ENCODE measurements at regions not wholly inside any gene's neighbourhood (a gene's known extent, or its start where the extent isn't known, plus 50 kb on each side); places are given as distances from the start of the nearest gene placed in this dataset.

- no peak for TF ChIP-seq CTCF (IDR thresholded peaks at IDR 0.05; ENCODE audit: low read depth, low read length, missing control alignments)
- Histone ChIP-seq H3K36me3 (replicated peaks) (no peaks in the 10 kb centered on the region), H3K27ac (no peak overlapping the region), H3K27me3 (replicated peaks) (no peaks in the 10 kb centered on the region), H3K4me3 (ENCODE audit: low read depth, low read length) (no peak overlapping the region)
- in situ Hi-C loops (cut with HindIII; ENCODE audit: low pct_ligation_motif_present, low sequenced_read_pairs) = no loop called here
- DNase-seq = no peak
These were observed 114.3 kb downstream of the TRIB2 start for GRCh38 chr2:12831016-12831415.

GRCh38 chr2:12834239-12834638 is 117.5 kb downstream of the TRIB2 start:
- no peak overlapping the region for H3K4me3 ChIP-seq (ENCODE audit: low read depth, low read length)
- no peak for DNase-seq
- H3K27ac ChIP-seq = no peak overlapping the region
- H3K27me3 ChIP-seq (replicated peaks) = no peaks in the 10 kb centered on the region
- no peak for TF ChIP-seq CTCF (IDR thresholded peaks at IDR 0.05; ENCODE audit: low read depth, low read length, missing control alignments)
- no peaks in the 10 kb centered on the region for H3K36me3 ChIP-seq (replicated peaks)
- in situ Hi-C loops (cut with HindIII; ENCODE audit: low pct_ligation_motif_present, low sequenced_read_pairs) = no loop called here

- Histone ChIP-seq H3K27me3 (replicated peaks) (no peaks in the 10 kb centered on the region), H3K36me3 (replicated peaks) (no peaks in the 10 kb centered on the region), H3K27ac (no peak overlapping the region), H3K4me3 (ENCODE audit: low read depth, low read length) (no peak overlapping the region)
- DNase-seq = no peak
- in situ Hi-C loops (cut with HindIII; ENCODE audit: low pct_ligation_motif_present, low sequenced_read_pairs) = no loop called here
- no peak for TF ChIP-seq CTCF (IDR thresholded peaks at IDR 0.05; ENCODE audit: low read depth, low read length, missing control alignments)
These were observed 119.0 kb downstream of the TRIB2 start for GRCh38 chr2:12835733-12836132.

GRCh38 chr2:12839339-12839738 is 122.6 kb downstream of the TRIB2 start:
- H3K4me3 ChIP-seq (ENCODE audit: low read depth, low read length) = no peak overlapping the region
- no peaks in the 10 kb centered on the region for H3K36me3 ChIP-seq (replicated peaks)
- in situ Hi-C loops (cut with HindIII; ENCODE audit: low pct_ligation_motif_present, low sequenced_read_pairs) = no loop called here
- TF ChIP-seq CTCF (IDR thresholded peaks at IDR 0.05; ENCODE audit: low read depth, low read length, missing control alignments) = no peak
- H3K27me3 ChIP-seq (replicated peaks) = no peaks in the 10 kb centered on the region
- H3K27ac ChIP-seq = no peak overlapping the region
- DNase-seq = no peak

- in situ Hi-C loops (cut with HindIII; ENCODE audit: low pct_ligation_motif_present, low sequenced_read_pairs) = no loop called here
- Histone ChIP-seq H3K4me3 (ENCODE audit: low read depth, low read length) (no peak overlapping the region), H3K36me3 (replicated peaks) (no peaks in the 10 kb centered on the region), H3K27me3 (replicated peaks) (no peaks in the 10 kb centered on the region), H3K27ac (no peak overlapping the region)
- no peak for DNase-seq
- no peak for TF ChIP-seq CTCF (IDR thresholded peaks at IDR 0.05; ENCODE audit: low read depth, low read length, missing control alignments)
These were observed 124.3 kb downstream of the TRIB2 start for GRCh38 chr2:12841021-12841420.

- in situ Hi-C loops (cut with HindIII; ENCODE audit: low pct_ligation_motif_present, low sequenced_read_pairs) = no loop called here
- Histone ChIP-seq H3K27me3 (replicated peaks) (no peaks in the 10 kb centered on the region), H3K4me3 (ENCODE audit: low read depth, low read length) (no peak overlapping the region), H3K36me3 (replicated peaks) (no peaks in the 10 kb centered on the region), H3K27ac (no peak overlapping the region)
- no peak for DNase-seq
- TF ChIP-seq CTCF (IDR thresholded peaks at IDR 0.05; ENCODE audit: low read depth, low read length, missing control alignments) = no peak
These were observed 126.2 kb downstream of the TRIB2 start for GRCh38 chr2:12842917-12843316.

Measured in brain microvascular endothelial cell (primary cell).